Pancreas (tissue), 10 donors: ENCODE measurements at regions not wholly inside any gene's neighbourhood (a gene's known extent, or its start where the extent isn't known, plus 50 kb on each side); places are given as distances from the start of the nearest gene placed in this dataset.

Experiments used
- ATAC-seq, 4 donors: fragments of 200-7000 bp; cut with Tn5 transposase; one replicate each; pipeline versions ENCODE4 v1.8.0 to v1.9.1; 2020; ENCODE audit warnings: mild to moderate bottlenecking in 4 of 4, moderate library complexity in 4 of 4
- DNase-seq, 6 donors: peaks; one replicate each; pipeline ENCODE4 v3.0.0-alpha.2; 2020
- FAIRE-seq: peaks from 2 replicates; lab custom pipeline; 2012; peaks lifted over from hg19 to GRCh38; lab: Jason Lieb, UNC
- H3K27ac ChIP-seq, 4 donors: fragments of 200-600 bp; sonication (generic); 1 replicate in 3 of 4; 2 replicates in 1 of 4; pipeline versions ENCODE4 v1.5.0 to v1.8.0; 2020
- H3K27me3 ChIP-seq, 4 donors: fragments of 200-600 bp; one replicate each; pipeline ENCODE4 v1.8.0; 2021
- H3K36me3 ChIP-seq, 3 donors: fragments of 200-600 bp; sonication (generic) in 1 of 3; one replicate each; pipeline versions ENCODE4 v1.5.0 to v1.8.0; 2020 to 2021
- H3K4me1 ChIP-seq, 3 donors: fragments of 200-600 bp; one replicate each; pipeline ENCODE4 v1.8.0; 2021
- H3K4me3 ChIP-seq, 4 donors: fragments of 200-600 bp; sonication (generic) in 2 of 4; one replicate each; pipeline versions ENCODE4 v1.5.0 to v1.8.0; 2020 to 2021
- H3K9me3 ChIP-seq, 4 donors: fragments of 200-600 bp; one replicate each; pipeline ENCODE4 v1.8.0; 2021
- WGBS, 2 donors: extraction: QIAGEN DNeasy Blood & Tissue Kit; methylation state at CpG; one replicate each; pipeline ENCODE4 v1.1.7; 2013; 5-methylcytosine and 5-hydroxymethylcytosine counted together
- intact Hi-C, 3 donors: fragments of 100-400 bp; cut with DNase I; formaldehyde crosslinking; loops; one replicate each; pipeline versions ENCODE4 v1.11.1 to v1.14.2; 2022
- TF ChIP-seq, protein P1 (sequence below), 4 donors: fragments of 200-600 bp; sonication (generic) in 3 of 4; IDR thresholded peaks; one replicate each; pipeline versions ENCODE4 v1.5.0 to v1.8.0; 2021; ENCODE audit warnings: antibody characterized with exemption in 4 of 4
- donor health status: healthy with polysubstance abuse.
- donor health status: DM: no; HTN: no; CAD: no; lungs with moderate emphysema.
- donor health status: DM: no; HTN: no; CAD: no.
- donor health status: control.
- donor health status: control.
- donor health status: Bipolar disorder and iron deficiency.
- donor health status: DM: yes; HTN: yes; CAD: no.
- donor health status: DM: no; HTN: no; CAD: no.
- donor health status: DM: no; HTN: no; CAD: no.
- donor health status: DM: yes; HTN: yes; CAD: no.

DNA sequence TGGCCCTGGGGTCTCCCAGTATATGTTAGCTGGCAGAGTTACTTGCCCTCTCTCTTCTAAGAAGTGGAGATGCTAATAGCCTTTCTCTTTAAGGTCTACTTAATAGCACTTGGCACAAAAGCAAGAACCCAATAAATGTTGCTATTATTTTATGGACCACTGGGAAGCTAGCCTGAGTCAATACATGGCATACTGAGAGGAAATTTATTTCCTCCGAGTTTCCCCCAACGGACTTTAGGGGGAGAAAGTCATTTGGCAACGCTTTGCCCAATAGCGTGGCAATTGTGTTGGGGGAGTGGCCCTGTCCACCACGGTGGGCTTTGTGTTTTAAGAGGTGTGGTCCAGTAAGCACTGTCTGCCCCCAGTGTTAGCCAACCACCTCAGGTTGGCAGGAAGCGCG lies 87.4 kb upstream of the SMNDC1 start:
- TF ChIP-seq, protein P1, sequence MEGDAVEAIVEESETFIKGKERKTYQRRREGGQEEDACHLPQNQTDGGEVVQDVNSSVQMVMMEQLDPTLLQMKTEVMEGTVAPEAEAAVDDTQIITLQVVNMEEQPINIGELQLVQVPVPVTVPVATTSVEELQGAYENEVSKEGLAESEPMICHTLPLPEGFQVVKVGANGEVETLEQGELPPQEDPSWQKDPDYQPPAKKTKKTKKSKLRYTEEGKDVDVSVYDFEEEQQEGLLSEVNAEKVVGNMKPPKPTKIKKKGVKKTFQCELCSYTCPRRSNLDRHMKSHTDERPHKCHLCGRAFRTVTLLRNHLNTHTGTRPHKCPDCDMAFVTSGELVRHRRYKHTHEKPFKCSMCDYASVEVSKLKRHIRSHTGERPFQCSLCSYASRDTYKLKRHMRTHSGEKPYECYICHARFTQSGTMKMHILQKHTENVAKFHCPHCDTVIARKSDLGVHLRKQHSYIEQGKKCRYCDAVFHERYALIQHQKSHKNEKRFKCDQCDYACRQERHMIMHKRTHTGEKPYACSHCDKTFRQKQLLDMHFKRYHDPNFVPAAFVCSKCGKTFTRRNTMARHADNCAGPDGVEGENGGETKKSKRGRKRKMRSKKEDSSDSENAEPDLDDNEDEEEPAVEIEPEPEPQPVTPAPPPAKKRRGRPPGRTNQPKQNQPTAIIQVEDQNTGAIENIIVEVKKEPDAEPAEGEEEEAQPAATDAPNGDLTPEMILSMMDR (IDR thresholded peaks at IDR 0.05): no peak
- FAIRE-seq: no peak
- Histone ChIP-seq H3K9me3 (no peaks in the 10 kb centered on the region), H3K4me1 (peaks cover 9 to 11% (median 9%) of the 10 kb centered on the region in 3 donors), H3K36me3 (no peaks in the 10 kb centered on the region), H3K27me3 (no peaks in the 10 kb centered on the region), H3K4me3 (no peak overlapping the region), H3K27ac (no peak overlapping the region)
- ATAC-seq: no peak
- 69 to 73% methylated on average over 7 of the region's 7 CpGs for WGBS, 2 donors
- intact Hi-C loops: no loop called here
- DNase-seq: no peak

DNA sequence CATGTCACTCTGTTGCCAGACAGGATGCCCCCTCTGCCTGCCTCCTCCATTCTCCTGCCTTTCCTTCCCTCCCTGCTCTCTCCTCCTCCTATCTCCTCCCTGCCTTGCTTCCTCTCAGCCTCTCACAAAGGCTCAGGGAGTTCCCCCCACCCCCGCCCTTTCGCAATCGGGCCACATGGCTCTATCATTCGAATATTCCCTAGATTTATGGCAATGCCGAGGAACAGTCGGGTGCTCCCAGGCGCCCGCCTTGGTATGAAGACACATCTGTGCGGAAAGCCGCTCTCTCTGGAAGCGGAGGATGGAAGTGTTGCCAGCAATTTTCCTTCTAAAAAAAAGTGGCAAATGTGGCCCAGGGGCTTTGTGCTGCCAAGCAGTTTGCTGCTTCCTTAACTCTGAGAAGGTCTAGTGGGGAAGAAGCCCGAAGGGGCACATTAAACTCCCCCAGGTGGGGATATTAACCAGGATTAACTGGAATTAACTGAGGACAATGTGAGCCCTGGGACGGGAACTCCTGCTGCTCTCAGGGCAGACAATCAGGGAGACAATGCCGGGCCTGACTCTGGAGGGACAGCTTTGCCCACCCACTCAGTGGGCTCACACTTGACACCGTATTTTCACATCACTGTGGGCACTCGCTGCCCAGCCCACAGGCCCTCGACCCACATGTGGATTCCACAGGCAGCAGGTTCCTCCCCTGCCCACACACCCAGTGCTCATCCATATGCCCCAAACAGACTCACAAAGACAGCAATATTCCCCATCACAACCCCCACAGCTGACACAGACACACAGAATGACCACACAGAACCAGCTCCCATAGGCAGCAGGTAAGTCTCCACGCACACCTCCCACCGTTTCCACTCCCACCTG lies 88.4 kb upstream of the SMNDC1 start:
- TF ChIP-seq, protein P1 (IDR thresholded peaks at IDR 0.05): no peak

DNA sequence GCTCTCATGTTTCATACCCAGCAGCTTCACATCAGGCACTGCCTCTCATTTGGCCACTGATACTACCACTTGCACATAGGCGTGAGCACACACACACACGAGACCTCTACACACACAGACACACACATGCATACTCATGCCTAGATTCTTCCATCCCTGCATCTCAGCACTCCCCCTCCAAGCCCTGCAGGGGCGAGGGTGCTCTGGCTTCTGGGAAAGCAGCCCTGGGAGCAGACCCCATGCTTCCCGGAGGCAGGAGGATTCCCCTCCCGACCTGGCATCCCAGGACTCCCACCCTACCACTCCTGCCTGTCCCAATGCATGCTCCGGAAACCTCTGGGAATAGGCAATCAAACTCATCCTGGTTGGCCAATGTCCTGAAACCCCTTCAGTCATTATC lies 89.1 kb upstream of the SMNDC1 start:
- ATAC-seq (no peak), DNase-seq (no peak), FAIRE-seq (no peak)
- TF ChIP-seq, protein P1 (IDR thresholded peaks at IDR 0.05): no peak
- no peaks in the 10 kb centered on the region for H3K36me3 ChIP-seq
- H3K4me1 ChIP-seq: peaks cover 9 to 11% (median 9%) of the 10 kb centered on the region in 3 donors
- H3K27me3 ChIP-seq: no peaks in the 10 kb centered on the region
- 91 to 93% methylated on average over 6 of the region's 6 CpGs for WGBS, 2 donors
- no peaks in the 10 kb centered on the region for H3K9me3 ChIP-seq
- no peak overlapping the region for H3K4me3 ChIP-seq
- intact Hi-C loops: no loop called here
- no peak overlapping the region for H3K27ac ChIP-seq

More for the DNA sequence above, 88.4 kb upstream of the SMNDC1 start:
- DNase-seq (no peak), FAIRE-seq (no peak), ATAC-seq (peak in 1 of 4 donors; percentile 6)
- Histone ChIP-seq H3K27me3 (no peaks in the 10 kb centered on the region), H3K4me1 (peaks cover 9 to 11% (median 9%) of the 10 kb centered on the region in 3 donors), H3K27ac (no peak overlapping the region), H3K36me3 (no peaks in the 10 kb centered on the region), H3K4me3 (no peak overlapping the region), H3K9me3 (no peaks in the 10 kb centered on the region)
- 73 to 77% methylated on average over 19 of the region's 19 CpGs for WGBS, 2 donors
- intact Hi-C loops: no loop called here

DNA sequence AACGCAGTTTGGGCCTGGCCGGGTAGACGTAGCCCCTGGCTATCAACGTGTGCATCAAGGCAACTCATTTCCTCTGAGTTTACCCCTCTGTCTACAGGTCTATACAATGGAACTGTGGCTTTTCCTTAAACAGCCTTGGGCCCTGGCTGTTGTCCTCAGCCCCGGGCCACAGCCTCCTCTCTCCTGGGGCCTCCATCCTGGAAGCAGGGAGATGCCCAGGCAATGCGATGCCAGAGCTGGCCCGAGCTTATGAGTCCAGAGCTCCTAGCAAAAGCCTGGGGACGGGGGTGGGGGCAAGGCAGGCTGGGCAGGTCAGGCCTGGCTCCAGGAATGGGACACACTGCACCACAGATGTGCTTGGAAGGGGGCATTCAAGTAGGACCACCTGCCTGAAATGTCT lies 89.6 kb upstream of the SMNDC1 start:
- Histone ChIP-seq H3K27me3 (no peaks in the 10 kb centered on the region), H3K36me3 (no peaks in the 10 kb centered on the region), H3K4me1 (peaks cover 9 to 11% (median 9%) of the 10 kb centered on the region in 3 donors), H3K9me3 (no peaks in the 10 kb centered on the region), H3K27ac (no peak overlapping the region), H3K4me3 (no peak overlapping the region)
- DNase-seq (no peak), FAIRE-seq (no peak), ATAC-seq (no peak)
- WGBS, 2 donors: 90 to 97% methylated on average over 8 of the region's 8 CpGs
- TF ChIP-seq, protein P1 (IDR thresholded peaks at IDR 0.05): no peak
- intact Hi-C loops: no loop called here

DNA sequence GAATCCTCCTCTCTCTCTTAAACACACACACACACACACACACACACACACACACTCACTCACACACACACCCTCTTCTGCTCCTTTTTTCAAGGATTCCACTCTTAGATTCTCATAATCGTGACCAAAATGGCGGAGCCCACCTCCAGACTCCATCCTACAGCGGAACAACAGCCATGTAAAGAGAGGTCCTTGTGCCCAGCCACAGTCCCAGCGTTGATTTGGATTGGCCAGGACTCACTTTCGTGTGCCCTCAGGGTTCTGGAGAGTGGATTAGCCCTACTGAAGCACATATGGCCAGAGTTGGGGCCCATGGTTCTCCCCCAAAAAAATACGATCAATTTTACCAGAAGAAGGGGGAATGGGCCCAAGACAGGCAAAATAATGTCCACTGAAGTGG lies 90.2 kb upstream of the SMNDC1 start:
- peaks cover 9 to 11% (median 9%) of the 10 kb centered on the region in 3 donors for H3K4me1 ChIP-seq
- no peaks in the 10 kb centered on the region for H3K27me3 ChIP-seq
- intact Hi-C loops: no loop called here
- no peaks in the 10 kb centered on the region for H3K36me3 ChIP-seq
- no peak overlapping the region for H3K4me3 ChIP-seq
- no peak for FAIRE-seq
- TF ChIP-seq, protein P1 (IDR thresholded peaks at IDR 0.05): no peak
- no peak for ATAC-seq
- WGBS, 2 donors: 97 to 99% methylated on average over 6 of the region's 6 CpGs
- no peaks in the 10 kb centered on the region for H3K9me3 ChIP-seq
- DNase-seq: no peak
- H3K27ac ChIP-seq: peak overlapping the region in 1 of 4 donors; percentile 80
